Lower lobe of right lung (tissue), 2 donors: ENCODE measurements at regions not wholly inside any gene's neighbourhood (a gene's known extent, or its start where the extent isn't known, plus 50 kb on each side); places are given as distances from the start of the nearest gene placed in this dataset.

ENCODE experiments used
- ATAC-seq, 2 donors: fragments of 200-7000 bp; cut with Tn5 transposase; one replicate each; pipeline ENCODE4 v1.9.1; 2020 to 2022; ENCODE audit warnings: mild to moderate bottlenecking in 2 of 2, moderate library complexity in 2 of 2
- DNase-seq: peaks from one replicate; pipeline ENCODE4 v3.0.0-alpha.2; 2020
- H3K27ac ChIP-seq: fragments of 200-600 bp; one replicate; pipeline ENCODE4 v1.8.0; 2022
- H3K27me3 ChIP-seq: fragments of 200-600 bp; one replicate; pipeline ENCODE4 v1.8.0; 2022; ENCODE audit warnings: low read depth
- H3K36me3 ChIP-seq: fragments of 200-600 bp; one replicate; pipeline ENCODE4 v1.8.0; 2022; ENCODE audit warnings: mild to moderate bottlenecking
- H3K4me1 ChIP-seq: fragments of 200-600 bp; one replicate; pipeline ENCODE4 v1.8.0; 2022
- H3K4me3 ChIP-seq: fragments of 200-600 bp; one replicate; pipeline ENCODE4 v1.8.0; 2022; ENCODE audit warnings: mild to moderate bottlenecking
- H3K9me3 ChIP-seq: fragments of 200-600 bp; one replicate; pipeline ENCODE4 v1.8.0; 2022
- CTCF ChIP-seq: fragments of 200-600 bp; IDR thresholded peaks from one replicate; pipeline ENCODE4 v1.8.0; 2022; ENCODE audit warnings: antibody characterized with exemption, mild to moderate bottlenecking
- intact Hi-C: fragments of 100-400 bp; cut with DNase I; formaldehyde crosslinking; loops from one replicate; pipeline ENCODE4 v1.11.0; 2022
- donor health status: DM: no; HTN: yes; CAD: no; lungs with severe emphysema.

DNA sequence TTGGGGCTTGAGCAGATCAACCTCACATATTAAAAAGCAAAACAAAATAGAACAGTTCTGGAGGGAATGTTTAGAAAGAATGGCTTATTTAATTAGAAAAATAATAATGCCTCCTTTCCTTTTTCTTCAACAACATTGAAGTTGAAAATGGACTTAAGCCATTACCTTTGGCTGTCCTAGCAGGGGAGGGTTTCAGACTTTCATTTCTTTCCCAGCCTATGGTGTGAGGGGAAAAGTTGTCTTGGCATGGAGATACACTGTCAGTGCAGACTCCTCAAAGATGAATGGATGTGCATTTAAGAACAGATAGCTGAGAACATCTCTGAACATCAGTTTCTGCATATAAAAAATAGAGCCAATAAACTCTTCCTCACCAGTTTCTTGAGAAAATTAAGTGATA lies 169.5 kb downstream of the PAX1 start:
- H3K27ac ChIP-seq = no peak overlapping the region
- no peak overlapping the region for H3K4me3 ChIP-seq
- DNase-seq = no peak
- no peaks in the 10 kb centered on the region for H3K36me3 ChIP-seq
- no peaks in the 10 kb centered on the region for H3K27me3 ChIP-seq
- intact Hi-C loops = no loop called here
- no peak for ATAC-seq
- no peak for TF ChIP-seq CTCF
- H3K9me3 ChIP-seq = no peaks in the 10 kb centered on the region
- H3K4me1 ChIP-seq = no peaks in the 10 kb centered on the region

- Histone ChIP-seq H3K36me3 (no peaks in the 10 kb centered on the region), H3K4me1 (no peaks in the 10 kb centered on the region), H3K9me3 (no peaks in the 10 kb centered on the region), H3K4me3 (no peak overlapping the region), H3K27ac (no peak overlapping the region), H3K27me3 (no peaks in the 10 kb centered on the region)
- intact Hi-C loops = no loop called here
- DNase-seq = no peak
- no peak for ATAC-seq
- no peak for TF ChIP-seq CTCF
Measured at GRCh38 chr20:21874127-21874526, 168.7 kb downstream of the PAX1 start.

DNA sequence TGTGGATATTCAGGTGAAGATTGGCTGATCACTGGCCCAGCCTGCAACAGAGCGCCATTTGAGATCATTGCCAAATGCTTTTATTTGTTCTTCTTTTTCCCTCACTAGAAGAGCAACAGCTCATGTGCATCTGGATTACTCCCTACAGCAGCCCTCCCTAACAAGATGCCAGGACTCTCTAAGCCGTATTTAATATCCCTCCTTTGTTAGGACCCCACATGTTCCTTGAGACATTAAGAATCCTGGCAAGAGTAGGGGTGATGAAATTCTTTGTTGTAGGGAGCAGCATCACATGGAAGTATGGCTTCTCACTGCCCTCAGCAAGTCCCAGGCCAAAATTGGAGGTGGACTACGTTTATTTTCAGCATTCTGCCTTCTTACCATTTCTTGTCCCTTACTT lies 167.8 kb downstream of the PAX1 start:
- Histone ChIP-seq H3K36me3 (no peaks in the 10 kb centered on the region), H3K27me3 (no peaks in the 10 kb centered on the region), H3K9me3 (no peaks in the 10 kb centered on the region), H3K4me1 (no peaks in the 10 kb centered on the region), H3K4me3 (no peak overlapping the region), H3K27ac (no peak overlapping the region)
- intact Hi-C loops = no loop called here
- no peak for DNase-seq
- ATAC-seq = no peak
- no peak for TF ChIP-seq CTCF

- no peaks in the 10 kb centered on the region for H3K36me3 ChIP-seq
- H3K4me3 ChIP-seq = no peak overlapping the region
- H3K4me1 ChIP-seq = no peaks in the 10 kb centered on the region
- H3K27me3 ChIP-seq = no peaks in the 10 kb centered on the region
- no peaks in the 10 kb centered on the region for H3K9me3 ChIP-seq
- H3K27ac ChIP-seq = no peak overlapping the region
- intact Hi-C loops = no loop called here
- TF ChIP-seq CTCF = no peak
- ATAC-seq = no peak
- DNase-seq = no peak
Measured at GRCh38 chr20:21867811-21868210, 162.3 kb downstream of the PAX1 start.

- Histone ChIP-seq H3K4me3 (no peak overlapping the region), H3K9me3 (no peaks in the 10 kb centered on the region), H3K27ac (no peak overlapping the region), H3K36me3 (no peaks in the 10 kb centered on the region), H3K27me3 (no peaks in the 10 kb centered on the region), H3K4me1 (no peaks in the 10 kb centered on the region)
- intact Hi-C loops = no loop called here
- DNase-seq (no peak), ATAC-seq (no peak)
- no peak for TF ChIP-seq CTCF
Measured at GRCh38 chr20:21867353-21867752, 161.9 kb downstream of the PAX1 start.

- no peaks in the 10 kb centered on the region for H3K27me3 ChIP-seq
- no peaks in the 10 kb centered on the region for H3K4me1 ChIP-seq
- H3K36me3 ChIP-seq = no peaks in the 10 kb centered on the region
- TF ChIP-seq CTCF = no peak
- ATAC-seq (peak in 1 of 2 donors; percentile 35), DNase-seq (no peak)
- H3K4me3 ChIP-seq = no peak overlapping the region
- intact Hi-C loops = no loop called here
- H3K27ac ChIP-seq = no peak overlapping the region
- H3K9me3 ChIP-seq = no peaks in the 10 kb centered on the region
Measured at GRCh38 chr20:21862956-21863355, 157.5 kb downstream of the PAX1 start.
